ENCODE measurements at regions not wholly inside any gene's neighbourhood (a gene's known extent, or its start where the extent isn't known, plus 50 kb on each side); places are given as distances from the start of the nearest gene placed in this dataset.

GRCh38 chr9:13621872-13622564, 342.5 kb upstream of the MPDZ start:
- no peak for TF ChIP-seq POLR2AphosphoS5 (IDR thresholded peaks at IDR 0.05)
- TF ChIP-seq, protein P1, sequence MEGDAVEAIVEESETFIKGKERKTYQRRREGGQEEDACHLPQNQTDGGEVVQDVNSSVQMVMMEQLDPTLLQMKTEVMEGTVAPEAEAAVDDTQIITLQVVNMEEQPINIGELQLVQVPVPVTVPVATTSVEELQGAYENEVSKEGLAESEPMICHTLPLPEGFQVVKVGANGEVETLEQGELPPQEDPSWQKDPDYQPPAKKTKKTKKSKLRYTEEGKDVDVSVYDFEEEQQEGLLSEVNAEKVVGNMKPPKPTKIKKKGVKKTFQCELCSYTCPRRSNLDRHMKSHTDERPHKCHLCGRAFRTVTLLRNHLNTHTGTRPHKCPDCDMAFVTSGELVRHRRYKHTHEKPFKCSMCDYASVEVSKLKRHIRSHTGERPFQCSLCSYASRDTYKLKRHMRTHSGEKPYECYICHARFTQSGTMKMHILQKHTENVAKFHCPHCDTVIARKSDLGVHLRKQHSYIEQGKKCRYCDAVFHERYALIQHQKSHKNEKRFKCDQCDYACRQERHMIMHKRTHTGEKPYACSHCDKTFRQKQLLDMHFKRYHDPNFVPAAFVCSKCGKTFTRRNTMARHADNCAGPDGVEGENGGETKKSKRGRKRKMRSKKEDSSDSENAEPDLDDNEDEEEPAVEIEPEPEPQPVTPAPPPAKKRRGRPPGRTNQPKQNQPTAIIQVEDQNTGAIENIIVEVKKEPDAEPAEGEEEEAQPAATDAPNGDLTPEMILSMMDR (IDR thresholded peaks at IDR 0.05), result no peak
- TF ChIP-seq EP300 (IDR thresholded peaks at IDR 0.05), result no peak

Data from gastroesophageal sphincter (tissue), 3 donors.